OCI-LY7 (cell line): ENCODE measurements at regions not wholly inside any gene's neighbourhood (a gene's known extent, or its start where the extent isn't known, plus 50 kb on each side); places are given as distances from the start of the nearest gene placed in this dataset.

Experiments used
- CTCF ChIP-seq: fragments of 200-600 bp; sonication (generic); conservative IDR thresholded peaks from 2 replicates; pipeline ENCODE4 v1.5.1; 2014; ENCODE audit warnings: mild to moderate bottlenecking, antibody characterized with exemption, low read length, moderate library complexity, mixed read lengths
- EZH2phosphoT487 ChIP-seq: fragments of 200-600 bp; sonication (generic); IDR thresholded peaks from 2 replicates; pipeline ENCODE4 v1.6.1; 2018; ENCODE audit warnings: low read depth, borderline replicate concordance, mild to moderate bottlenecking, mixed run types, antibody characterized with exemption, low read length, moderate library complexity, mixed read lengths

- TF ChIP-seq CTCF (no peak), EZH2phosphoT487 (no peak)
These were observed 104.7 kb upstream of the TMEM132E start for GRCh38 chr17:34474706-34475105.
